T-helper 2 cell treated with Interferon-gamma antibody and Interleukin-4, amounts not matched to agents 100 ng/mL and 5 ng/mL, for 36 hours (primary cell): ENCODE measurements at regions not wholly inside any gene's neighbourhood (a gene's known extent, or its start where the extent isn't known, plus 50 kb on each side); places are given as distances from the start of the nearest gene placed in this dataset.

Experiments used
- intact Hi-C: fragments of 100-400 bp; cut with micrococcal nuclease; formaldehyde crosslinking; loops from one replicate; pipeline ENCODE4 v1.15.1; 2023

GRCh38 chr2:118622108-118622507 lies 225.3 kb downstream of the EN1 start:
- intact Hi-C loops, result no loop called here

- intact Hi-C loops, result no loop called here
These were observed 229.2 kb downstream of the EN1 start for GRCh38 chr2:118618279-118618678.

DNA sequence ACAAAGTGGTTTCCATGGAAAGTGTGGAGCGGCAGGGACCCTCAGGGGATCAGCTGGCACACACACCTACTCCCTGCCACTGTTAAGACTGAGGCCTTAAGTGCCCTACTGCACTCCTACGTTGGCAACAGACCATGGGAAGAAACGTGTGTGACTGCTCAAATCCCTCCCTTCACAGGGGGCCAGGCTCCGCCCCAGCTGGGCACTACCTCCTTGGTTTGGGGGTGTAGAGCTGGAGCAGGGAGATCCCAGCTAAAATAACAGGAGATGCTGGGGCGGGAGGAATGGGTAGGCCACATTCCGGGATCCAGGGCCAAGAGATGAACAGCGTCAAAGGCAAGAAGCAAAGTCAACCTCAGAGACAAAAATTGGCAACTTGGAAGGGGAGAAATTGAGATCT lies 231.0 kb downstream of the EN1 start:
- intact Hi-C loops, result no loop called here

DNA sequence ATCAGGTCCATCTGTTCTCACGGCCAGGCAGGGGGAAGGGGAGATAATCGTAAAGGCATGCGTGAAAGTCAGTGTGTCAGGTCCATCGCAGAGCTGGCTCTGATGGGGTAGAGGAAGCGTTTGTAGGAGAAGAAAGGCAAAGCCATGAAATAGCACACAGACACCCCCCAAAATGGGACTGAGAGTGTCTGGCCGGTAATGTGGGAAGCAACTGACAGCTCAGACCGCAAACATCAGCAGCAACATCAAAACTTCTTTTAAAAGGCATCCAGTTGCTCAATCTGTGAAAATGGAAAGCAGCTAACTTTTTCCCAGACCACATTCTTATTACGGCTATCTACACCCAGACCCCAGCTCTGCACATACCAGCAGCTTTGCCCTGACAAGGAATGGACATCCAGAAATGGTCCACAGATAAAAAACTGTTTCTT lies 232.6 kb downstream of the EN1 start:
- intact Hi-C loops, result no loop called here

DNA sequence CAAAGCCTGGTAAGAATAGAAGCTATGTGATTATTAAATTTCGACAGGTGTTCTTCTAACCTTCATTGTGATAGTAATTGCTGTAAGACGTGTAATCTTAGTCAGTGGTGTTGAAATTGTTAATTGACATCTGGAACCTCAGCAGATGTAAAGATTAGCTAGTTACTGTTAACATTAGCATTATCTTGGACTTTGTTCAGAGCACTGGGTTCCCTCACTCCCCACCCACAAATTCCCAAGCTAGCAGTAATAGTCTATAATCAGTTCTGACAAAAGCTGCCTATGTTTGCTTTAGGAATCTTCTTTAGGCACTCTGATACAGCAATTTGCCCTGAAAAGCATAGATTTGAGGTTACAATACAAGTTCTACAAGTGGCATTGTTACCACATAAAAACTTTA lies 233.7 kb downstream of the EN1 start:
- intact Hi-C loops, result no loop called here

DNA sequence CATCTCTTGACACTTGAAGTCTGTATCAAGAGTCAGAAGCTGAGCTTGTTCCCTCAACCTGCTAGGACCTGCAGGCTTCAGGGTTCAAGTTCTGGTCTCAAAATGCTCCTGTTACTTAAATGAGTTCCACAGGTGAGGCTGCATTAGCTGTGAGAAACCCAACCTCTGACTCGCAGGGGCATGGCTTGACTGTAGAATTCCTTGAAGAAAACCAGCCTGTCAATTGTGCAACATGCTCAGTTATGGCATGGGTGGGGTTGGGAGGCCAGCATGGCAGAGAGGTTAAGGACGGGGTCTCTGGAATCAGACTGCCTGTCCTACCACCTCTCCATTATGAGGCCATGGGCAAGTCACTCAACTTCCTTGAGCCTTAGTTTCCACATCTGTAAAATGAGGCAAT lies 235.8 kb downstream of the EN1 start:
- intact Hi-C loops, result no loop called here

DNA sequence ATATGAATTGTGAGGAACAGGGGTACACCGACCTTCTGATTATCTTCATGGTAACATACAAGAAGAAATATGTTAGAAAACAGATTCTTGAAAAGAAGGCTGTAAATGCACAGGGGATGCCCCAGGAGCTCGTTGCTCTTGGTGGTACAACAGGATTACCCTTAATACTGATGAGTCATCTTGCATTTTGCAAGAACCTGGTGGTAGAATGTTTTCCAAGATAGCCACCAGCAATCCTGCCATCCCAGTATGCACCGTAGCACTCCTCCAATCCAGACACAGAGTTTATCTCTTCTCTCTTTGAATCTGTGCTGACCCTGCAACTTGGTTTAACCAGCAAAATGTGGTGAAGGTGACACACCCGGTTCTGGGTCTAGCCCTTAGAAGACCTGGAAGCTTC lies 238.3 kb downstream of the EN1 start:
- intact Hi-C loops, result no loop called here

DNA sequence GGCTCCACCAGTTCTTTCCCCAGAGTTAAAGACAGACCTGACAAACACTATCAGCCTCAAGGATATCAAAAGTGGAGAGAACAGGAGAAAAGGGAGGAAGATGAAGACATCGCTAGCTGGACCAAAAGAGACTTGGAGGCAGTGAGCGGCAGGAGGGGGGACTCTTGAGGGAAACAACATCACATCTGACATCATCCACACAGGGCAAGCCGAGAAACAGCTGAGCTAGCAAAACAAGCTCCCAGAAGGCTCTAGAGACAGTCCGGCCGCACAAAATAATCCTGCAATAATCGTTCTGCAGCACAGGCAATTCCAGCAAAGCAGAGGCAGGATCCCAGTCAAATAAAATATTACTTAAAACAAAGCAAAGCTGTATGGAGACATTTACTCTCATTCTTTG lies 239.8 kb downstream of the EN1 start:
- intact Hi-C loops, result no loop called here

DNA sequence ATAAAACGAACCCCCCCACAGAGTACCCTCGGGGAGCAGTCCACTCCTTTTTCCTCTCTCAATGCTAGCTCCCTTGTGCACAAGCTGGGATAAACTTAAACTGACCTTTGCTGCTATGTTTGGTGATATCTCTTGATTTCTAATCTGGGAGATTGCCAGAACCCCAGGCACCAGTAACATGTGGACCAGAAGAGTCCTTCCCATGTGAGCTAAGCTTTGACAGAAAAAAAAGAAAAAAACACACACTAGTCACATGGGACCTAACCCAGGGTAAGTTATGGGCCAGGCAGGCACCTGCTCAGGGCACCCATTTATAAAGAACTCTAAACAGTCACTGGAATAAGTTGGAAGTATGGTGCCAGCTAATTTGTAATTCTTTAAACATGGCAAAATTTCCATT lies 242.6 kb downstream of the EN1 start:
- intact Hi-C loops, result no loop called here

- intact Hi-C loops, result no loop called here
These were observed 243.1 kb downstream of the EN1 start for GRCh38 chr2:118604371-118604770.

GRCh38 chr2:118599141-118599540 lies 248.3 kb downstream of the EN1 start:
- intact Hi-C loops, result no loop called here

DNA sequence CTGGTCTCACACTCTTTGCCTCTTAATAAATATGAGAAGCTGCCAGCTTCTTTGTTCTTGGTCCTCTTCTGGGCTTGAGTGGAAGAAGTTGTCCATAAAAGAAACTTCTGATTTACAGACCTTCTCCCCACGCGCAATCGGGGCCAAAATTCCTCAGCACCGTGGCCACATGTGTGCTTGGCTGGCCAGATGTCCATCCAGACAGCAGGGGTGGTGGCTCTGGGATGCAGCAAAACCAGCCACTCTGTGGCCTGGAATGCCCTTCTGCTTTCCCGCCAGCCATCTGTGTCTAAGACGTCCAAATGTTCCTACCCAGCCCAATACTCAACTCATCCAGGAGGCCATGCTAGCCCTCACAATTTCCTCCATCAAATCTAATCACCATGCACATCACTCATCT lies 250.8 kb downstream of the EN1 start:
- intact Hi-C loops, result no loop called here

GRCh38 chr2:118593257-118593656 lies 254.2 kb downstream of the EN1 start:
- intact Hi-C loops, result no loop called here

- intact Hi-C loops, result no loop called here
These were observed 256.2 kb downstream of the EN1 start for GRCh38 chr2:118591223-118591622.

DNA sequence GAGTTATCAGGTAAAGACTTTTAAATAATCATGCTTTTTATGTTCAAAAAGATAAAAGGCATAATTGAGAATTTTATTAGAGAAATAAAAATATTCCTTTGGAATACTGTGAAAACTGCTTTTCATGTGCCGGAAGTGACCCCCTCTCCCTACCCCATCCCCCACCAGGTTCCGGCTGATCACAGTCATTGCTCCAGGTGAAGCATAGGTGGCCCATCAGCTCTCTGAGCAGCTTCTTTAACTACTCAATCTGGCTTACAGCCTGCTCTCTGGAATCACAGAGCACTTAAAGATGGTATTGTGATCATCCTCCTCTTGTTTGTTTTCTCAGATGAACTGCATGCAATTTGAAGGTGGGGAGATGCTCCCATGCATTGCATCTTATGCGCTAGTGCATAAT lies 257.7 kb downstream of the EN1 start:
- intact Hi-C loops, result no loop called here

DNA sequence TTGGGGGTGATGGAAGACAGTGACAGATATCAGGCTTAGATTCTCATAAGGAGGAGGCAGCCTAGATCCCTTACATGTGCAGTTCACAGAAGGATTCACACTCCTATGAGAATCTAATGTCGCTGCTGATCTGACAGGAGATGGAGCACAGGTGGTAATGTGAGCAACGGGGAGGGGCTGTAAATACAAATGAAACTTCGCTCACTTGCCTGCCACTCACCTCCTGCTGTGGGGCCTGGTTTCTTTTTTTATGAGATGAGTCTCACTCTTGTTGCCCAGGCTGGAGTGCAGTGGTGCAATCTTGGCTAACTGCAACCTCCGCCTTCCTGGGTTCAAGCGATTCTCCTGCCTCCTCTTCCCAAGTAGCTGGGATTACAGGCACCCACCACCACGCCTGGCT lies 258.6 kb downstream of the EN1 start:
- intact Hi-C loops, result no loop called here

GRCh38 chr2:118586312-118586711 lies 261.1 kb downstream of the EN1 start:
- intact Hi-C loops, result no loop called here

- intact Hi-C loops, result no loop called here
These were observed 262.6 kb downstream of the EN1 start for GRCh38 chr2:118584877-118585276.

DNA sequence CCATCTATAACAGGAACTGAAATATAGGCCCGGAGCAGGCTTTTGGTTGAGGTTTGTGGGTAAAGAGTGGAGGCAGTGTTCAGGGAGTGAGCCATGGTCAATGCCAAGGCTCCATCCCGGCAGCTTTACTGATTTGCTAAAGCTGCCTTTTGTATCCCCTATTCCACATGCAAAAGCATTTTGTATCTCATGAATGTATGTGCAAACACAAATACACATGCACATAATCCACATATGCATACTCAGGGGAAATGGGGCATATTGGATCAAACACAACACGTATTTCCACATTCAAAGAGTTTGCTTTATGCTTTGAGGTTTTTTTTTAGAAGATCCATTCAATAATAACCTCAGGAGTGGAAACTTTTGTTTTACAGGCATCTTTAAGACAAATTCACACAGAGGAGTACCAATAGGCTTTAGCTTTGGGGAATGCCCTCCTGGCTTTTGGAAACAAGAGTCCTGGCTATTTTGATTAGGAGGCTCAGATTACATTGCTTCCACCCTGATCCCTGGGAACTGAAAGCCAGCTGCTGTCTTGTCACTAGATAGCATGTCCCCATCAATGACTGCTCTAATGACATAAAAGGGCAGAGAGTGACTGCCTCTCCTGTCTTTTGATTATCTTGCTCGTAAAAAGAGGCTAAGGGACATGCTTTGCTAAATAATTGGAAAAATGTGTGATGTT lies 263.2 kb downstream of the EN1 start:
- intact Hi-C loops, result no loop called here

GRCh38 chr2:118582058-118582457 lies 265.4 kb downstream of the EN1 start:
- intact Hi-C loops, result no loop called here

GRCh38 chr2:118580651-118581050 lies 266.8 kb downstream of the EN1 start:
- intact Hi-C loops, result no loop called here

- intact Hi-C loops, result no loop called here
These were observed 267.3 kb downstream of the EN1 start for GRCh38 chr2:118580107-118580506.

DNA sequence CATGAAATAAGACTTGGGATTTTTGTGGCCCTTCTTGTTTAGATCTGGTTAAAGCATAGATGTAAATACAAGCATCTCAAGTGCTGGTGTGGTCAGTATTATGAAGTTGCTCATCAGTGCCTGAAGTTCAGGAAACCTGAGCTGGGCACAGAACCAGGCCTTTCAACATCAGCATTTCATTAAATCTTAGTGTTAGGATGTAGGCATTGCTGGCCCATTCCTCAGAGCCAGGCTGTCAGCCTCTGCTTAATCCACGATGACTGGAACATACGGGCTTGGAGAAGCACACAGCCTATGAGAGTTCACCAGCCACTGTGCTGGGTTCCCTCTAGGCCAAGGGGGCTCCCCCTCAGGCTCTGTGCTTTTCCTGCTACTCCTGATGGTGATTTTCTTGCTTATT lies 270.2 kb downstream of the EN1 start:
- intact Hi-C loops, result no loop called here
